A673 (cell line): ENCODE measurements at regions not wholly inside any gene's neighbourhood (a gene's known extent, or its start where the extent isn't known, plus 50 kb on each side); places are given as distances from the start of the nearest gene placed in this dataset.

Experiments used
- EZH2 ChIP-seq: fragments of 200-600 bp; sonication (generic); IDR thresholded peaks from 2 replicates; pipeline ENCODE4 v1.6.1; 2017; ENCODE audit warnings: borderline replicate concordance, low read depth, mild to moderate bottlenecking, mixed read lengths, antibody characterized with exemption, low read length; ENCODE audit not compliant: poor library complexity, severe bottlenecking
- TF ChIP-seq, protein P1 (sequence below): fragments of 300-800, 200-600 bp; sonication (generic); conservative IDR thresholded peaks from 2 replicates; pipeline ENCODE4 v1.5.1; 2017; ENCODE audit warnings: low read depth, mild to moderate bottlenecking, antibody characterized with exemption, low read length, moderate library complexity, mixed read lengths

- TF ChIP-seq, protein P1, sequence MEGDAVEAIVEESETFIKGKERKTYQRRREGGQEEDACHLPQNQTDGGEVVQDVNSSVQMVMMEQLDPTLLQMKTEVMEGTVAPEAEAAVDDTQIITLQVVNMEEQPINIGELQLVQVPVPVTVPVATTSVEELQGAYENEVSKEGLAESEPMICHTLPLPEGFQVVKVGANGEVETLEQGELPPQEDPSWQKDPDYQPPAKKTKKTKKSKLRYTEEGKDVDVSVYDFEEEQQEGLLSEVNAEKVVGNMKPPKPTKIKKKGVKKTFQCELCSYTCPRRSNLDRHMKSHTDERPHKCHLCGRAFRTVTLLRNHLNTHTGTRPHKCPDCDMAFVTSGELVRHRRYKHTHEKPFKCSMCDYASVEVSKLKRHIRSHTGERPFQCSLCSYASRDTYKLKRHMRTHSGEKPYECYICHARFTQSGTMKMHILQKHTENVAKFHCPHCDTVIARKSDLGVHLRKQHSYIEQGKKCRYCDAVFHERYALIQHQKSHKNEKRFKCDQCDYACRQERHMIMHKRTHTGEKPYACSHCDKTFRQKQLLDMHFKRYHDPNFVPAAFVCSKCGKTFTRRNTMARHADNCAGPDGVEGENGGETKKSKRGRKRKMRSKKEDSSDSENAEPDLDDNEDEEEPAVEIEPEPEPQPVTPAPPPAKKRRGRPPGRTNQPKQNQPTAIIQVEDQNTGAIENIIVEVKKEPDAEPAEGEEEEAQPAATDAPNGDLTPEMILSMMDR: no peak
- no peak for TF ChIP-seq EZH2
Observed at GRCh38 chr5:43798740-43799139, 195.8 kb downstream of the NNT start.
